SJCRH30 (cell line): ENCODE measurements at regions not wholly inside any gene's neighbourhood (a gene's known extent, or its start where the extent isn't known, plus 50 kb on each side); places are given as distances from the start of the nearest gene placed in this dataset.
"Not testable (repeated sequence)": the region's sequence is repeated elsewhere in the genome, so short reads cannot be mapped to it uniquely, and the experiment has no call there.

Experiments
- DNase-seq, 2 experiments: peaks; one replicate each; pipeline ENCODE4 v3.0.0-alpha.2; 2015 to 2020
- H3K27ac ChIP-seq: fragments of 250-450 bp; sonication (Bioruptor Pico); 2 replicates; pipeline ENCODE4 v1.5.1; 2020; ENCODE audit warnings: mild to moderate bottlenecking, moderate library complexity
- H3K27me3 ChIP-seq: fragments of 250-450 bp; sonication (Bioruptor Pico); 2 replicates; pipeline ENCODE4 v1.5.1; 2020; ENCODE audit warnings: mild to moderate bottlenecking, moderate library complexity
- H3K36me3 ChIP-seq: fragments of 250-450 bp; sonication (Bioruptor Pico); 2 replicates; pipeline ENCODE4 v1.5.1; 2020; ENCODE audit warnings: mild to moderate bottlenecking, moderate library complexity
- H3K4me1 ChIP-seq: fragments of 250-450 bp; sonication (Bioruptor Pico); 2 replicates; pipeline ENCODE4 v1.5.1; 2020; ENCODE audit warnings: mild to moderate bottlenecking, moderate library complexity
- H3K4me3 ChIP-seq: fragments of 250-450 bp; sonication (Bioruptor Pico); 2 replicates; pipeline ENCODE4 v1.5.1; 2020; ENCODE audit warnings: mild to moderate bottlenecking, moderate library complexity
- H3K9me3 ChIP-seq: fragments of 250-450 bp; sonication (Bioruptor Pico); replicated peaks from 2 replicates; pipeline ENCODE4 v1.5.1; 2020; ENCODE audit warnings: mild to moderate bottlenecking, moderate library complexity

- DNase-seq = no peak
- no peaks in the 10 kb centered on the region for H3K4me1 ChIP-seq
- H3K27ac ChIP-seq = no peak overlapping the region
- H3K9me3 ChIP-seq = no peaks in the 10 kb centered on the region
- no peak overlapping the region for H3K4me3 ChIP-seq
- no peaks in the 10 kb centered on the region for H3K27me3 ChIP-seq
- H3K36me3 ChIP-seq = no peaks in the 10 kb centered on the region
Observed at GRCh38 chr2:16186661-16187481, 246.5 kb downstream of the MYCN start.

- DNase-seq = no peak
- Histone ChIP-seq H3K27ac (no peak overlapping the region), H3K4me3 (no peak overlapping the region), H3K27me3 (no peaks in the 10 kb centered on the region), H3K9me3 (no peaks in the 10 kb centered on the region), H3K4me1 (no peaks in the 10 kb centered on the region), H3K36me3 (no peaks in the 10 kb centered on the region)
Observed at GRCh38 chr2:16185801-16186272, 245.5 kb downstream of the MYCN start.

- Histone ChIP-seq H3K4me3 (no peak overlapping the region), H3K27ac (no peak overlapping the region), H3K9me3 (no peaks in the 10 kb centered on the region), H3K36me3 (no peaks in the 10 kb centered on the region), H3K27me3 (no peaks in the 10 kb centered on the region), H3K4me1 (no peaks in the 10 kb centered on the region)
- DNase-seq = no peak
Observed at GRCh38 chr2:16184945-16185660, 244.8 kb downstream of the MYCN start.

DNA sequence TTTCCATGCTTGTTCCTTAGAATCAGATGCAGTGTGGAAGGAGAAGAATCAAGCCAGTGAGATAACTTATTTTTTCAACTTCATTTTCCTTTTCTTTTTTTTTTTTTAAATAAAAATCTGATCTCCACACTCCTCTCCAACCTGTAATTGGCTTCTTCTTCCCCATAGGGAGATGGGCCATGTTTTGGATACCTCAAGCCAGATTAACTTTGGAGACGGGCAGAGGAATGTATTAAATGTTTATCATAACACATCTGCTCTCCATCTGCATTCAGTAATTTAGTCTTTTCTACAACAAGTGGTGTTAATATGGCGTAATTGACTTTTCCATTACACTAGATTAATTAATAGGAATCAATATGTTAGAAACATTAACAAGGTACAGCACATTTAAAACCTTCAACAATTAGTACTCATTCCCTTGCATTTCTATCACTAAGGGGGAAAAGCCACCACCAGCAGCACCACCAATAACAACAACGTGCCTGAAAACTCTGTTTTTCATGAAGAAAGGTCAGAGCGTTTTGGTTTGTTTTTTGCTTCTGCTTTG, 244.1 kb downstream of the MYCN start:
- H3K9me3 ChIP-seq = no peaks in the 10 kb centered on the region

DNA sequence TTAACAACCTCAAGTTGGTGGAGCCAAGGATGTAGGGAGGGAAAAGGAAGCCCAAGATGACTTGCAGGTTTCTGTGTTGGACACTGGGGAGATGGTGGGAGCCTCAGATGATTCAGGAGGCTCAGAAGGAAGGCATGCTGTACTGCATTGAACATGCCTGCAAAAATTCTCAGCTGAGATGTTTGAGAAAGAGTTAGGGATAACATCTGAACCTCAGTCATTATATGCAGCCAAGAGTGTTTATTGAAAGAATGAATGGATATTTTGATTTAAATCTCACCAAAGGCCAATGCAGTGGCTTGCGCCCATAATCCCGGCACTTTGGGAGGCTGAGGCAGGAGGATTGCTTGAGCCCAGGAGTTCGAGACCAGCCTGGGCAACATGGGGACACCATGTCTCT, 243.0 kb downstream of the MYCN start:
- Histone ChIP-seq H3K27ac (no peak overlapping the region), H3K4me1 (no peaks in the 10 kb centered on the region), H3K4me3 (no peak overlapping the region), H3K9me3 (no peaks in the 10 kb centered on the region), H3K27me3 (no peaks in the 10 kb centered on the region), H3K36me3 (no peaks in the 10 kb centered on the region)
- no peak for DNase-seq

More for the DNA sequence above, 244.1 kb downstream of the MYCN start:
- H3K36me3 ChIP-seq = no peaks in the 10 kb centered on the region
- no peak overlapping the region for H3K27ac ChIP-seq
- H3K4me1 ChIP-seq = no peaks in the 10 kb centered on the region
- DNase-seq = no peak
- no peak overlapping the region for H3K4me3 ChIP-seq
- H3K27me3 ChIP-seq = no peaks in the 10 kb centered on the region

DNA sequence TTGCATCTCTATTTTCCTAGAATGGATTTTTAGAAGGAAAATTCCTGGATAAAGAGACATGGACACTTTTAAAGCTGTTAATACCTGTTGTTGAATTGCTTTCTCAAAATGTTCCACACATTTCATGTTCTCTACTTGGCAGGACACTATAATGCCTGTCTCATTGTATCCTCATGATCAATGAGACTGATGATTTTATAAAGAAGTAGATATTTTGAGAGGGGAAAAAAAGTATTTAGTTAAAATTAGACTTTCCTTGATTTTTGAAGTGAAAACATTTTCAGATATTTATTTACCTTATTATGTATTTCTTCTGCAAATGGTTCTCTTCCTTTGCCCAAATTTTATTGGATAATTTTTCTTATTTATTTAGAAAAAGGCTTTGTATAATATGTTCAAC, 242.5 kb downstream of the MYCN start:
- Histone ChIP-seq H3K27me3 (no peaks in the 10 kb centered on the region), H3K9me3 (no peaks in the 10 kb centered on the region), H3K4me1 (no peaks in the 10 kb centered on the region), H3K4me3 (no peak overlapping the region), H3K27ac (no peak overlapping the region), H3K36me3 (no peaks in the 10 kb centered on the region)
- DNase-seq = no peak

DNA sequence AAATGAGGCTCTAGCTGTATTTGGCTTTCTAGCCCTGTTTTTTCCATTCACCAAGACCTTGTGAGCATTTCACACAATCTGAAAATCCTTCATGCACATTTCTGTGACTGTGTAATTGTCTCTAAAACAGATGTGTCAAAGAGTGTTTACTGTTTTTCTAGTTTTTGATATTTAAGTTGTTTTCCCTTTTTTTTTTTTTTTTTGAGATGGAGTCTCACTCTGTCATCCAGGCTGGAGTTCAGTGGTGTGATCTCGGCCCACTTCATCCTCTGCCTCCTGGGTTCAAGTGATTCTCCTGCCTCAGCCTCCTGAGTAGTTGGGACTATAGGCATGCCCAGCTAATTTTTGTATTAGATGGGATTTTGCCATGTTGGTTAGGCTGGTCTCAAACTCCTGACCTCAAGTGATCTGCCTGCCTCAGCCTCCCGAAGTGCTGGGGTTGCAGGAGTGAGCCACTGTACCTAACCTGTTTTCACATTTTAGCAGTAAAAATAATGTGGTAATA, 242.0 kb downstream of the MYCN start:
- H3K36me3 ChIP-seq, H3K4me1 ChIP-seq, H3K27ac ChIP-seq, DNase-seq, H3K27me3 ChIP-seq, H3K9me3 ChIP-seq, H3K4me3 ChIP-seq: not testable (repeated sequence)

DNA sequence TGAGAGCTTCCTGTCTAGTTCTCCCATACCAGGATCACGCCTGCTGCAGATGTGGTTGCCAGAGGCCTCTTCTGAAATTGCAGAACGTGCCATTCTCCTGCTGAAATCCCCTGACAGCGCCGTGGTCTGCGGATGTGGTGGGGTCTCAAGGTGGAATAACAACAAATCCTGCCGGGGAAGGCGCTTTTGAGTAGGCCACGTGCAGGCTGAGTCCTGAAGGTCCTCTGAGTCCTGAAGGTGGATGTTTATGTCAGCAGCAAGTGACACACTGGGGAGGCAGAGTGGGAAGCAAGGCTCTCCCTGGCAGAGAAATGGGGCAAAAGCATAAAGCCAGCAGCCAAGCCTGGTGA, 241.4 kb downstream of the MYCN start:
- Histone ChIP-seq H3K9me3 (no peaks in the 10 kb centered on the region), H3K27ac (no peak overlapping the region), H3K4me1 (no peaks in the 10 kb centered on the region), H3K27me3 (no peaks in the 10 kb centered on the region), H3K36me3 (no peaks in the 10 kb centered on the region), H3K4me3 (no peak overlapping the region)
- DNase-seq = no peak

- no peak overlapping the region for H3K27ac ChIP-seq
Observed at GRCh38 chr2:16181062-16181740, 240.9 kb downstream of the MYCN start.

DNA sequence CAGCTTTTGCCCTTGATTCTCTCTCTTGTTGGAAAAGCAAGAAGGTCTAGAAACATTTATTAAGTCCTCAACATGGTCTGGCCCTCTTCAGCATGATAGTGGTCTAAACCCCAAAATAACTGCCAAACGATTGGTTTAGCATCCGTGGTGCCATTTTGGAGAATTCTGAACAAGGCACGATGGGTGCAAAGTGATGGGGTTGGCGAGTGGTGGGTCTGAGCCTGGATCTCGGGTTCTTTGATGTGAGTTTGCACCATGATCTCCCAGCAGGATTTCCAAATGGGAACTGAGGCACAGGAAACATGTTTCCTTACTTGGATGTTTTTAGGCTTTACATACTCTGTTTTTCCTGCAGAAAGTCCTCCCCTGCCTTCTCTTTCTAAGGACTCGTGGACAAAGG, 240.3 kb downstream of the MYCN start:
- Histone ChIP-seq H3K4me3 (no peak overlapping the region), H3K27ac (no peak overlapping the region), H3K27me3 (no peaks in the 10 kb centered on the region), H3K4me1 (no peaks in the 10 kb centered on the region), H3K9me3 (no peaks in the 10 kb centered on the region), H3K36me3 (no peaks in the 10 kb centered on the region; the same call in 1 of the 2 replicates)
- DNase-seq = no peak

More at GRCh38 chr2:16181062-16181740, 240.9 kb downstream of the MYCN start:
- H3K4me3 ChIP-seq = no peak overlapping the region
- no peaks in the 10 kb centered on the region for H3K27me3 ChIP-seq
- DNase-seq = no peak
- H3K9me3 ChIP-seq = no peaks in the 10 kb centered on the region
- no peaks in the 10 kb centered on the region; the same call in 1 of the 2 replicates for H3K36me3 ChIP-seq
- no peaks in the 10 kb centered on the region for H3K4me1 ChIP-seq

- H3K4me3 ChIP-seq = no peak overlapping the region
- H3K36me3 ChIP-seq = no peaks in the 10 kb centered on the region; the same call in 1 of the 2 replicates
- H3K4me1 ChIP-seq = no peaks in the 10 kb centered on the region
- H3K27ac ChIP-seq = no peak overlapping the region
- H3K27me3 ChIP-seq = no peaks in the 10 kb centered on the region
- DNase-seq = no peak
- H3K9me3 ChIP-seq = no peaks in the 10 kb centered on the region
Observed at GRCh38 chr2:16179701-16180416, 239.5 kb downstream of the MYCN start.

DNA sequence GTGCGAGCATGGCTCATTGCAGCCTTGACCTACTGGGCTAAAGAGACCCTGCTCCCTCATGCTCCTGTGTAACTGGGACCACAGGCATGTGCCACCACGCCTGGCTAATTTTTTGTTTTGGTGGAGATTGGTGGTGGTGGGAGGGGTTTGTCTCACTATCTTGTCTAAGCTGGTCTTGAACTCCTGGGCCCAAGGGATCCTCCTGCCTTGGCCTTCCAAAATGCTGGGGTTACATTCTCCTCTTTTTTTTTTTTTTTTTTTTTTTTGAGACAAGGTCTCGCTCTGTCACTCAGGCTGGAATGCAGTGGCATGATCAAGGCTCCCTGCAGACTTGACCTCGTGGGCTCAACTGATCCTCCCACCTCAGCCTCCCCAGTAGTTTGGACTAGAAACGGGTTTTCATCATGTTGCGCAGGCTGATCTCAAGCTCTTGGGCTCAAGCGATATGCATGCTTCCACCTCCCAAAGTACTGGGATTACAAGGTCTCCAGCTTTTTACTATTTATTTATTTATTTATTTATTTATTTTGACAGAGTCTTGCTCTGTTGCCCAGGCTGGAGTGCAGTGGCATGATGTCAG, 238.3 kb downstream of the MYCN start:
- Histone ChIP-seq H3K36me3 (no peaks in the 10 kb centered on the region; the same call in 1 of the 2 replicates), H3K27ac (no peak overlapping the region), H3K4me1 (no peaks in the 10 kb centered on the region), H3K9me3 (no peaks in the 10 kb centered on the region), H3K27me3 (no peaks in the 10 kb centered on the region), H3K4me3 (no peak overlapping the region)
- DNase-seq = no peak

DNA sequence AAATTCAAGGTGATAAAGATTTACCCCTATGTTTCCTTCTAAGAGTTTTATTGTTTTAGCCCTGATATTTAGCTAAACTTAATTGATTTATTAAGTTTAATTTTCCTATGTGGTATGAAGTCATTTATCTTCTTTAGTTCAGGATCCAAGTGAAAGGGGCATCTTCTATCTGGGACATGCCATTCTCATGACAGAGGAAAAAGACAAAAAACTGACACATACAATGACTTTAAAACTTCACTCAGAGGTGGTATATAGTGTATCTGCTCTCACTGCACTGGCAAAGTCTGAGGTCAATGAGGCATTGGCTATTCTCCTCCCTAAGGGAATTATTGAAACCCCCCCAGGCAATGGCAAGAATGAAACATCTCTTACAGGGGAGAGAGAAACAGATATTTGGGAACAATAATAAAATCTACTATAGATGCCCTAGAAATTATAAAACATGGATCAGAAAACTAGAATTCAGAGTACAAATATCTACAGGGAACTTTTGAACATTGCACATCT, 237.4 kb downstream of the MYCN start:
- DNase-seq = no peak
- H3K4me1 ChIP-seq = no peaks in the 10 kb centered on the region
- no peaks in the 10 kb centered on the region for H3K27me3 ChIP-seq
- H3K27ac ChIP-seq = no peak overlapping the region
- no peaks in the 10 kb centered on the region for H3K9me3 ChIP-seq
- no peak overlapping the region for H3K4me3 ChIP-seq
- H3K36me3 ChIP-seq = no peaks in the 10 kb centered on the region; the same call in 1 of the 2 replicates
